Sigmoid colon (tissue), 6 donors: ENCODE measurements at regions not wholly inside any gene's neighbourhood (a gene's known extent, or its start where the extent isn't known, plus 50 kb on each side); places are given as distances from the start of the nearest gene placed in this dataset.

ENCODE experiments used
- DNase-seq: peaks from one replicate; pipeline ENCODE4 v3.0.0-alpha.2; 2019
- H3K27ac ChIP-seq, 4 donors: fragments of 200-600 bp; sonication (generic); one replicate each; pipeline ENCODE4 v1.5.1; 2016 to 2019; ENCODE audit warnings: mild to moderate bottlenecking in 1 of 4
- H3K27me3 ChIP-seq, 3 donors: fragments of 200-600 bp; sonication (generic); one replicate each; pipeline ENCODE4 v1.5.1; 2019; ENCODE audit warnings: mild to moderate bottlenecking in 1 of 3
- H3K36me3 ChIP-seq, 4 donors: fragments of 200-600 bp; sonication (generic); one replicate each; pipeline ENCODE4 v1.5.1; 2016 to 2019
- H3K4me1 ChIP-seq, 4 donors: fragments of 200-600 bp; sonication (generic); one replicate each; pipeline ENCODE4 v1.5.1; 2017 to 2019
- H3K4me3 ChIP-seq, 4 donors: fragments of 200-600 bp; sonication (generic); one replicate each; pipeline ENCODE4 v1.5.1; 2017 to 2019; ENCODE audit warnings: mild to moderate bottlenecking in 2 of 4, moderate library complexity in 1 of 4
- H3K9me3 ChIP-seq, 4 donors: fragments of 200-600 bp in 3 of 4; sonication (generic) in 3 of 4; one replicate each; pipeline versions ENCODE4 v1.5.1 to v1.6.1; 2013 to 2019
- EP300 ChIP-seq, 4 donors: sonication (generic); formaldehyde crosslinking; IDR thresholded peaks; one replicate each; pipeline ENCODE4 v1.6.1; 2017; ENCODE audit warnings: antibody characterized with exemption in 4 of 4
- POLR2A ChIP-seq, 2 donors: fragments of 450-650 bp; IDR thresholded peaks; one replicate each; pipeline ENCODE4 v1.6.1; 2016; ENCODE audit warnings: antibody characterized with exemption in 2 of 2, mild to moderate bottlenecking in 2 of 2, moderate library complexity in 2 of 2
- POLR2AphosphoS5 ChIP-seq, 4 donors: sonication (generic); formaldehyde crosslinking; IDR thresholded peaks; one replicate each; pipeline ENCODE4 v1.6.1; 2017; ENCODE audit warnings: antibody characterized with exemption in 4 of 4
- WGBS, 2 donors: extraction: QIAGEN DNeasy Blood & Tissue Kit; methylation state at CpG; one replicate each; pipeline ENCODE4 v1.1.7; 2013; 5-methylcytosine and 5-hydroxymethylcytosine counted together
- intact Hi-C: fragments of 100-400 bp; cut with DNase I; formaldehyde crosslinking; loops from one replicate; pipeline ENCODE4 v1.15.1; 2023
- TF ChIP-seq, protein P1 (sequence below), 4 experiments: fragments of 450-650 bp in 3 of 4; fragments of 200-600 bp in 1 of 4; IDR thresholded peaks; one replicate each; pipeline ENCODE4 v1.5.1; 2016 to 2019; ENCODE audit warnings: antibody characterized with exemption in 4 of 4, mild to moderate bottlenecking in 3 of 4, moderate library complexity in 2 of 4
- donor health status: healthy with polysubstance abuse.
- donor health status: healthy.

DNA sequence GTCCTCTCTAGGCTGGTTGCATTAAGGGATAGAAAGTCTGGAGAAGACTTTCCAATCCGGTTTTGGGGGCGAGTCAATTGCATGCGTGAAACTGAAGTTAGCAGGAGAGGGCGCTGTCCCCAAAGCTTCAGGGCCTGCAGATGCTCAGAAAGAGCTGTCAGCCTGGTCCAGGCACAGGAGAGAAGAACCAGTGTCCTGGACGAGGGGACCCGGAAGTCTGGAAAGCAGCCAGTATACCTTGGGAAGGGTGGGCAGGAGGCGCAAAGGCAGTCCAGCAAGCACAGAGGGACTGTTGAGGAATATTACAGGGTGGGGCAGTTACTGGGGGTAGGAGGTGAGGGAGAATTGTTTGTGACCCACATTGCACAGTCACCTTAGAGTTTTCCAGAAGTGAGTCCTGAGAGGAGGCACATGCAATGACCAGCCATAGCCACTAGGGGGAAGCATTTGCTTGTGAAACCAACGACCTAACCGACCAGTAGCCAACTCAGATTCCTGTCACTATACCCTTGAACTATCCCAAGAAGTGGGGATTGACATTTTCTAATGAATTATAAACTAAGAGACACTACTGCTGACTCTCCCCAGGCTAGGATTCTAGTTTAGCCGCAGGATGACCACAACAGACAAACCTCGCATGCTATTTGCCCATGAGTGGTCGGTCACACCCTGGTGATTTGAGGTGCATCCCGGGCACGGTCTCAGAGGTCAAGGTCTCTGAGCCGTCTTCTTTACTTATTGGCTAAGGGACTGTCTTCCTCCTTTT is 172.8 kb downstream of the RDH14 start:
- intact Hi-C loops: loop anchor here (2.0 to 5.0 kb wide), 5 partner anchors 45 to 1475 kb away; no protein-coding TSS in a partner anchor
- H3K27me3 ChIP-seq: no peaks in the 10 kb centered on the region
- H3K4me1 ChIP-seq: no peaks in the 10 kb centered on the region
- no peak for TF ChIP-seq POLR2A (IDR thresholded peaks at IDR 0.05)
- no peak for TF ChIP-seq EP300 (IDR thresholded peaks at IDR 0.05)
- peak; percentile 35 to 67 (median 54) for TF ChIP-seq POLR2AphosphoS5 (IDR thresholded peaks at IDR 0.05)
- TF ChIP-seq, protein P1, sequence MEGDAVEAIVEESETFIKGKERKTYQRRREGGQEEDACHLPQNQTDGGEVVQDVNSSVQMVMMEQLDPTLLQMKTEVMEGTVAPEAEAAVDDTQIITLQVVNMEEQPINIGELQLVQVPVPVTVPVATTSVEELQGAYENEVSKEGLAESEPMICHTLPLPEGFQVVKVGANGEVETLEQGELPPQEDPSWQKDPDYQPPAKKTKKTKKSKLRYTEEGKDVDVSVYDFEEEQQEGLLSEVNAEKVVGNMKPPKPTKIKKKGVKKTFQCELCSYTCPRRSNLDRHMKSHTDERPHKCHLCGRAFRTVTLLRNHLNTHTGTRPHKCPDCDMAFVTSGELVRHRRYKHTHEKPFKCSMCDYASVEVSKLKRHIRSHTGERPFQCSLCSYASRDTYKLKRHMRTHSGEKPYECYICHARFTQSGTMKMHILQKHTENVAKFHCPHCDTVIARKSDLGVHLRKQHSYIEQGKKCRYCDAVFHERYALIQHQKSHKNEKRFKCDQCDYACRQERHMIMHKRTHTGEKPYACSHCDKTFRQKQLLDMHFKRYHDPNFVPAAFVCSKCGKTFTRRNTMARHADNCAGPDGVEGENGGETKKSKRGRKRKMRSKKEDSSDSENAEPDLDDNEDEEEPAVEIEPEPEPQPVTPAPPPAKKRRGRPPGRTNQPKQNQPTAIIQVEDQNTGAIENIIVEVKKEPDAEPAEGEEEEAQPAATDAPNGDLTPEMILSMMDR (IDR thresholded peaks at IDR 0.05): peak; percentile 82 to 99 (median 90)
- H3K4me3 ChIP-seq: no peak overlapping the region
- WGBS, 2 donors: 46 to 54% methylated on average over 15 of the region's 15 CpGs
- H3K9me3 ChIP-seq: no peaks in the 10 kb centered on the region
- peak overlapping the region; percentile 51 to 71 (median 64) for H3K27ac ChIP-seq
- H3K36me3 ChIP-seq: no peaks in the 10 kb centered on the region
- peak; percentile 91 for DNase-seq

DNA sequence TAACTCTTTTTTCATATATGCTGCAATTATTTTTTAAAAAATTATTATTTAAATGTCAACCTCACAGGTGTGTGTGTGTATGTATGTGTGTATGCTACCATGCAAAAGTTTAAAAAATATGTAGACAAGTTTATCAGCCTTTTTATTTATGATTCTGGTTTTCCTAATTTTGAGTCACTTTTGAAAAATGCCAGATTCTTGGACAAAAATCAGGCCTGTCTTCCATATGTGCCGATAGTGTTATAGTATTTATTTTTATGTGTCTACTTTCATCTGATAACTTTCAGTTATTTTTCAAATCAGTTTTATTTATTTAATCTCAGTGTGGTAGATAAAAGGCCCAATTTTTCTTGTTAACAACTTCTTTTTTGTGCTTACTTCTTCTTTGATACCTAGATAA is 176.2 kb downstream of the RDH14 start:
- Histone ChIP-seq H3K27ac (no peak overlapping the region), H3K27me3 (no peaks in the 10 kb centered on the region), H3K4me1 (no peaks in the 10 kb centered on the region), H3K9me3 (no peaks in the 10 kb centered on the region), H3K36me3 (no peaks in the 10 kb centered on the region), H3K4me3 (no peak overlapping the region)
- intact Hi-C loops: no loop called here
- 66 to 89% methylated on average over 1 of the region's 1 CpG for WGBS, 2 donors
- no peak for TF ChIP-seq POLR2AphosphoS5 (IDR thresholded peaks at IDR 0.05)
- no peak for TF ChIP-seq EP300 (IDR thresholded peaks at IDR 0.05)
- TF ChIP-seq POLR2A (IDR thresholded peaks at IDR 0.05): no peak
- TF ChIP-seq, protein P1 (IDR thresholded peaks at IDR 0.05): no peak
- DNase-seq: no peak

DNA sequence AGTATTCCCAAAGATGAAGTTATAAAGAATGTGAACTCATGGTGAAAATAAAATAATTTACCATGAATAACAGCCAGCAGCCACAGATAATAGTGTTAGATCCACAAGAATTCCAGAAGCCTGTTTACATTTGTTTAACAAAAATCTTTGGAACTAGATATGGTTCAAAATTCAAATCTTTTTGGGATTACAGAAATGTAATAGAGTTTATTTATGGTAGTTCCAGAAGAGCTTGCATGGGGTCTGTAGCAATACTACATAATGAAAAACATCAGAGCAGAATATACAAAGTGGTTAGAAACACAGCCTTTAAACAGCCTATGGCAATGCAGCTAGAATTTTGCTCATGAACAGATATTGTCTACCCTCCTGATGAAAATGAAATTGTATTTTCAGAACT is 179.1 kb downstream of the RDH14 start:
- Histone ChIP-seq H3K4me3 (no peak overlapping the region), H3K9me3 (no peaks in the 10 kb centered on the region), H3K27ac (no peak overlapping the region), H3K4me1 (no peaks in the 10 kb centered on the region), H3K27me3 (no peaks in the 10 kb centered on the region), H3K36me3 (no peaks in the 10 kb centered on the region)
- intact Hi-C loops: no loop called here
- DNase-seq: no peak
- TF ChIP-seq EP300 (IDR thresholded peaks at IDR 0.05): no peak

DNA sequence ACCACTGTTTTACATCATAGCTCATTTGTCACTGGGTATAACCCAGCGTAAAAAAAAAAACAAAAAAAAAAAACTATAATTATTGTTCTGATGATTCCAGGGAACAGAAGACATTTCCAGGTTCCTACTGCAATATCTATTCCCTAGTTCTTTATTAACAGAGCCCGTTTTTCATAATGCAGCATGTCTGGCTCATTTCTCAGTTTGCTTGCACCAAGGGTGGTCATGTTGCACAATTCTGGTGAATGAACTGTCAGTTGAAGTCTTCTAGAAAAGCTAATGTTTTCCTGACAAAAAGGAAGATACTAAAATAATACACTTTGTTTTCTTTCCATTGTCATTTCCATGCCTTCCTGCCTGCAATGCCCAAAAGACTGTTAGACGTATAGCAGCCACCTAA is 180.1 kb downstream of the RDH14 start:
- Histone ChIP-seq H3K4me1 (no peaks in the 10 kb centered on the region), H3K27me3 (no peaks in the 10 kb centered on the region), H3K27ac (no peak overlapping the region), H3K36me3 (no peaks in the 10 kb centered on the region), H3K4me3 (no peak overlapping the region), H3K9me3 (no peaks in the 10 kb centered on the region)
- intact Hi-C loops: no loop called here
- 38 to 65% methylated on average over 3 of the region's 3 CpGs for WGBS, 2 donors
- DNase-seq: no peak
- TF ChIP-seq, protein P1 (IDR thresholded peaks at IDR 0.05): no peak
- TF ChIP-seq EP300 (IDR thresholded peaks at IDR 0.05): no peak
- TF ChIP-seq POLR2AphosphoS5 (IDR thresholded peaks at IDR 0.05): no peak
- no peak for TF ChIP-seq POLR2A (IDR thresholded peaks at IDR 0.05)

DNA sequence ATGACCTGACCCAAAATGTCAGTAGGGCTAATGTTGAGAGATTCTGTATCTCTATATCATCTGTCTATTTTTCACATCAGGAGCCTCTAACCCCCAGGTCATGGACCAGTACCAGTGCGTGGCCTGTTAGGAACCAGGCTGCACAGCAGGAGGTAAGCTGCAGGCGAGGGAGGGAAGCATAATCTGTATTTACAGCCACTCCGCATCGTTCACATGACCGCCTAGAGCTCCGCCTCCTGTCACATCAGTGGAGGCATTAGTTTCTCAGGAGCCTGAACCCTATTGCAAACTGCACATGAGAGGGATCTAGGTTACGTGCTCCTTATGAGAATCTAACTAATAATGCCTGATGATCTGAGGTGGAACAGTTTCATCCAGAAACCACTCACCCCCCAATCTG is 180.6 kb downstream of the RDH14 start:
- no peak for DNase-seq
- Histone ChIP-seq H3K36me3 (no peaks in the 10 kb centered on the region), H3K4me3 (no peak overlapping the region), H3K27ac (no peak overlapping the region), H3K4me1 (no peaks in the 10 kb centered on the region), H3K27me3 (no peaks in the 10 kb centered on the region), H3K9me3 (no peaks in the 10 kb centered on the region)
- 27 to 68% methylated on average over 7 of the region's 7 CpGs for WGBS, 2 donors
- TF ChIP-seq POLR2A (IDR thresholded peaks at IDR 0.05): no peak
- TF ChIP-seq, protein P1 (IDR thresholded peaks at IDR 0.05): no peak
- no peak for TF ChIP-seq EP300 (IDR thresholded peaks at IDR 0.05)
- no peak for TF ChIP-seq POLR2AphosphoS5 (IDR thresholded peaks at IDR 0.05)
- intact Hi-C loops: loop anchor here (2.0 to 10.0 kb wide), 3 partner anchors 205 to 655 kb away; no protein-coding TSS in a partner anchor
